ENCODE measurements at regions not wholly inside any gene's neighbourhood (a gene's known extent, or its start where the extent isn't known, plus 50 kb on each side); places are given as distances from the start of the nearest gene placed in this dataset.

GRCh38 chr10:3848775-3849635, 64.0 kb upstream of the KLF6 start:
- H3K9me3 ChIP-seq (ENCODE audit: control insufficient read depth, low read length, poor library complexity, severe bottlenecking): no peaks in the 10 kb centered on the region
- no peaks in the 10 kb centered on the region for H3K36me3 Mint-ChIP-seq (ENCODE audit: low read depth)
- peaks cover 19% of the 10 kb centered on the region for H3K4me1 Mint-ChIP-seq
- H3K27ac Mint-ChIP-seq: peak overlapping the region; percentile 95
- ATAC-seq (no peak), DNase-seq (no peak)
- H3K27me3 Mint-ChIP-seq: no peaks in the 10 kb centered on the region
- H3K4me3 Mint-ChIP-seq: no peak overlapping the region

- DNase-seq (no peak), ATAC-seq (no peak)
- no peaks in the 10 kb centered on the region for H3K9me3 ChIP-seq (ENCODE audit: control insufficient read depth, low read length, poor library complexity, severe bottlenecking)
- H3K27me3 Mint-ChIP-seq: no peaks in the 10 kb centered on the region
- no peak overlapping the region for H3K4me3 Mint-ChIP-seq
- no peak overlapping the region for H3K27ac Mint-ChIP-seq
- peaks cover 19% of the 10 kb centered on the region for H3K4me1 Mint-ChIP-seq
- no peaks in the 10 kb centered on the region for H3K36me3 Mint-ChIP-seq (ENCODE audit: low read depth)
Measured at GRCh38 chr10:3848005-3848774, 63.2 kb upstream of the KLF6 start.

- Mint-ChIP-seq H3K27me3 (no peaks in the 10 kb centered on the region), H3K4me3 (no peak overlapping the region), H3K4me1 (peaks cover 12% of the 10 kb centered on the region), H3K36me3 (ENCODE audit: low read depth) (no peaks in the 10 kb centered on the region), H3K27ac (no peak overlapping the region)
- ATAC-seq (no peak), DNase-seq (no peak)
- H3K9me3 ChIP-seq (ENCODE audit: control insufficient read depth, low read length, poor library complexity, severe bottlenecking): no peaks in the 10 kb centered on the region
Measured at GRCh38 chr10:3846736-3847135, 61.7 kb upstream of the KLF6 start.

- Mint-ChIP-seq H3K36me3 (ENCODE audit: low read depth) (no peaks in the 10 kb centered on the region), H3K4me3 (no peak overlapping the region), H3K27me3 (no peaks in the 10 kb centered on the region), H3K27ac (no peak overlapping the region), H3K4me1 (no peaks in the 10 kb centered on the region)
- no peak for ATAC-seq
- DNase-seq: no peak
- no peaks in the 10 kb centered on the region for H3K9me3 ChIP-seq (ENCODE audit: control insufficient read depth, low read length, poor library complexity, severe bottlenecking)
Measured at GRCh38 chr10:3844491-3845025, 59.5 kb upstream of the KLF6 start.

GRCh38 chr10:3838460-3839437, 53.7 kb upstream of the KLF6 start:
- ATAC-seq (no peak), DNase-seq (no peak)
- Mint-ChIP-seq H3K27me3 (no peaks in the 10 kb centered on the region), H3K4me1 (peaks cover 11% of the 10 kb centered on the region), H3K4me3 (no peak overlapping the region), H3K36me3 (ENCODE audit: low read depth) (no peaks in the 10 kb centered on the region), H3K27ac (no peak overlapping the region)
- no peaks in the 10 kb centered on the region for H3K9me3 ChIP-seq (ENCODE audit: control insufficient read depth, low read length, poor library complexity, severe bottlenecking)

GRCh38 chr10:3837647-3838459, 52.8 kb upstream of the KLF6 start:
- DNase-seq (no peak), ATAC-seq (no peak)
- Mint-ChIP-seq H3K4me3 (no peak overlapping the region), H3K27me3 (no peaks in the 10 kb centered on the region), H3K4me1 (peaks cover 13% of the 10 kb centered on the region), H3K27ac (peak overlapping the region; percentile 11), H3K36me3 (ENCODE audit: low read depth) (no peaks in the 10 kb centered on the region)
- no peaks in the 10 kb centered on the region for H3K9me3 ChIP-seq (ENCODE audit: control insufficient read depth, low read length, poor library complexity, severe bottlenecking)

GRCh38 chr10:3836222-3836820, 51.3 kb upstream of the KLF6 start:
- Mint-ChIP-seq H3K27me3 (no peaks in the 10 kb centered on the region), H3K4me1 (peaks cover 19% of the 10 kb centered on the region), H3K27ac (peak overlapping the region; percentile 71), H3K36me3 (ENCODE audit: low read depth) (no peaks in the 10 kb centered on the region), H3K4me3 (peak overlapping the region; percentile 36)
- DNase-seq (no peak), ATAC-seq (peak; percentile 91)
- no peaks in the 10 kb centered on the region for H3K9me3 ChIP-seq (ENCODE audit: control insufficient read depth, low read length, poor library complexity, severe bottlenecking)

GRCh38 chr10:3835770-3836169, 50.8 kb upstream of the KLF6 start:
- Mint-ChIP-seq H3K36me3 (ENCODE audit: low read depth) (no peaks in the 10 kb centered on the region), H3K27me3 (no peaks in the 10 kb centered on the region), H3K27ac (peak overlapping the region; percentile 71), H3K4me3 (peak overlapping the region; percentile 36), H3K4me1 (peaks cover 19% of the 10 kb centered on the region)
- DNase-seq: no peak
- H3K9me3 ChIP-seq (ENCODE audit: control insufficient read depth, low read length, poor library complexity, severe bottlenecking): no peaks in the 10 kb centered on the region
- ATAC-seq: peak; percentile 39

GRCh38 chr10:3834947-3835346, 49.9 kb upstream of the KLF6 start:
- Mint-ChIP-seq H3K27ac (no peak overlapping the region), H3K4me1 (peaks cover 23% of the 10 kb centered on the region), H3K4me3 (no peak overlapping the region), H3K27me3 (no peaks in the 10 kb centered on the region), H3K36me3 (ENCODE audit: low read depth) (no peaks in the 10 kb centered on the region)
- H3K9me3 ChIP-seq (ENCODE audit: control insufficient read depth, low read length, poor library complexity, severe bottlenecking): no peaks in the 10 kb centered on the region
- ATAC-seq (no peak), DNase-seq (no peak)
